ENCODE measurements at regions not wholly inside any gene's neighbourhood (a gene's known extent, or its start where the extent isn't known, plus 50 kb on each side); places are given as distances from the start of the nearest gene placed in this dataset.

DNA sequence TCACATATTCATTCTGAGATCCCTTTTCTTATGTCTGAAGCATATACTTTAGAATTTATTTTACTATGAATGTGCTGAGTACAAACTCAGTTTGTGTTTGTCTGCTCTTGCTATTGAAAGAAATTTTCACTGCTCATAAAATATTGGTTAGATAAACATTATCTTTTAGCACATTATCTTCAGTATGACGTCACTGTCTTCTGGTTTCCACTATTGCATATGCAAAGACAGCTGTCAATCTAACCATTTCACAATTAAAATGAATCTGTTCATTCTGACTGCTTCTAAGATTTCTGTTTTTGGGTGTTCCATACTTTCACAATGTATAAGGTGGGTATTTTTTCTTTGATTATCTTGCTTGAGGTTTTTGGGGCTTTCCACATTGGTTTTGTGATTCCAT lies 526.2 kb upstream of the CDH6 start:
- TF ChIP-seq, protein P1, sequence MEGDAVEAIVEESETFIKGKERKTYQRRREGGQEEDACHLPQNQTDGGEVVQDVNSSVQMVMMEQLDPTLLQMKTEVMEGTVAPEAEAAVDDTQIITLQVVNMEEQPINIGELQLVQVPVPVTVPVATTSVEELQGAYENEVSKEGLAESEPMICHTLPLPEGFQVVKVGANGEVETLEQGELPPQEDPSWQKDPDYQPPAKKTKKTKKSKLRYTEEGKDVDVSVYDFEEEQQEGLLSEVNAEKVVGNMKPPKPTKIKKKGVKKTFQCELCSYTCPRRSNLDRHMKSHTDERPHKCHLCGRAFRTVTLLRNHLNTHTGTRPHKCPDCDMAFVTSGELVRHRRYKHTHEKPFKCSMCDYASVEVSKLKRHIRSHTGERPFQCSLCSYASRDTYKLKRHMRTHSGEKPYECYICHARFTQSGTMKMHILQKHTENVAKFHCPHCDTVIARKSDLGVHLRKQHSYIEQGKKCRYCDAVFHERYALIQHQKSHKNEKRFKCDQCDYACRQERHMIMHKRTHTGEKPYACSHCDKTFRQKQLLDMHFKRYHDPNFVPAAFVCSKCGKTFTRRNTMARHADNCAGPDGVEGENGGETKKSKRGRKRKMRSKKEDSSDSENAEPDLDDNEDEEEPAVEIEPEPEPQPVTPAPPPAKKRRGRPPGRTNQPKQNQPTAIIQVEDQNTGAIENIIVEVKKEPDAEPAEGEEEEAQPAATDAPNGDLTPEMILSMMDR (IDR thresholded peaks at IDR 0.05; ENCODE audit: low read length, missing control alignments): no peak
- no peak overlapping the region for H3K4me3 ChIP-seq (replicated peaks; ENCODE audit: low read depth, low read length)
- DNase-seq (ENCODE audit: low read depth): no peak

DNA sequence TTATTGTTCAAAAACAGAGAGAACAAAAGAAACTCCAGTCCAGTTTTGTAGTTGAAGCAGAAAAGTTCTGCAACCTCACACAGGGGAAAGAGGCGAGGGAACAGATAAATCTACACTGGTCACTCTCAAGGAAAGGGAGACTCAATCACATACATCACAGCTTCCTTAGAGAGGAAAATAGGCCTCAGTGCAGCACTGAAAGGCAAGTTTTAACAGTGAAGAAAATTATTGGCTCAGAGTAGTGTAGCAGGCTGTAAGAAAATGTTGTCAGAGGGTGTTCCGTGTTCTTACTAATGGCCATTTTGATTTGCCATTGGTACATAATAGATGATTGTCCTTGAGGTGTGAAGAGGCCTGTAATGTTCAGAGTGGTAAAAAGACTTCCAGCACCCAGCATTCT lies 530.0 kb upstream of the CDH6 start:
- TF ChIP-seq, protein P1 (IDR thresholded peaks at IDR 0.05; ENCODE audit: low read length, missing control alignments): no peak
- H3K4me3 ChIP-seq (replicated peaks; ENCODE audit: low read depth, low read length): no peak overlapping the region
- no peak for DNase-seq (ENCODE audit: low read depth)

DNA sequence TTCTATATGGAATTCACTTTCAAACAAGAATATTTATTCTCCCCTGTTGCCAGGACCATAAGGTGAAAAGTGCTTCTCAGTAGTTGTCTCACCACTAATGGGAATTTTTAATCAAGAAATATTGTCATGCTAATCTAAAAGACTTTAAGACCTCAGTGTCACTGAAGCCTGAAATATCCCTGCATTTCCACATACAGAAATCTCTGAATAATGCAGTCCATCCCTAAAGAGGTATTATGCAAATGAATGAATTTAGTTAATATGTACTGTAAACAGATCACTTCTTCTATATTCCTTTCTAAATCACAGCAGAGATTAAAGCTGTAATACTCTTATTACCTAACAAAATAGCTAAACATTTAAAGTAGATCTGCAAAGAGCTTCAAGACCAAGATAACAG lies 531.1 kb upstream of the CDH6 start:
- TF ChIP-seq, protein P1 (IDR thresholded peaks at IDR 0.05; ENCODE audit: low read length, missing control alignments): no peak
- no peak overlapping the region for H3K4me3 ChIP-seq (replicated peaks; ENCODE audit: low read depth, low read length)
- no peak for DNase-seq (ENCODE audit: low read depth)

DNA sequence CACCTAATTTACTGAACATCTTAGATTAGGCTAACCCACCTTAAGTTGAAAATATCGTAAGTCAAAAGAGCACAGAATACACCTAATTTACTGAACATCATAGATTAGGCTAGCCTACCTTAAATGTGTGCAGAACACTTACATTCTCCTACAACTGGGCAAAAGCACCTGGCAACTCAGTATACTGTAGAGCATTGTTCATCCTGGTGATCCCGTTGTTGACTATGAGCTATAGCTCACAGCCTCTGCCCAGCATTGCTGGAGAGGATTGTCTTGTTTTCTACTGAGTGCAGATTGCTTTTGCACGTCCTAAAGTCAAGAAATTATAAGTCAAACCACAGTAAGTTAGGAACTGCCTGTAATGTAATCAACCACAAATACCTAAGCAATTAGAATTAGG lies 531.8 kb upstream of the CDH6 start:
- no peak overlapping the region for H3K4me3 ChIP-seq (replicated peaks; ENCODE audit: low read depth, low read length)
- DNase-seq (ENCODE audit: low read depth): no peak
- TF ChIP-seq, protein P1 (IDR thresholded peaks at IDR 0.05; ENCODE audit: low read length, missing control alignments): no peak

DNA sequence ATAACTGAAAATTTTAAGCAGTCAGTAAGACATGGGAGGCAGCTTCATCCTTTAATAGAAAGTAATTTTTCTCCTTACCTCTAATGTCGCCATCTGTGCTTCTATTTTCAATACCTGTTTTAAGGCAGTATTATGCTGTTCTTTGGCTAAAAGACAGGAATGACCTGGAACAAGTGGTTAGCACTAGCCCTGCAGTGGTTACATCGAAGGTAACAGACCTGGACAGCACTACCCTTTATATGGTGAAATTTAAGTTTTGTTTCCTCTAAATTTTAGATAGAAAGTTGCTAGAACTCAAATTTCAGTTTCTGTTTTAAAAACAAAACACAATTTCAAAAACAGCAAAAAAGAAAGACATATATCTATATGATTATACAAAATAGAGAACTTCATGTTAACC lies 534.1 kb upstream of the CDH6 start:
- TF ChIP-seq, protein P1 (IDR thresholded peaks at IDR 0.05; ENCODE audit: low read length, missing control alignments): no peak
- no peak for DNase-seq (ENCODE audit: low read depth)
- H3K4me3 ChIP-seq (replicated peaks; ENCODE audit: low read depth, low read length): no peak overlapping the region

DNA sequence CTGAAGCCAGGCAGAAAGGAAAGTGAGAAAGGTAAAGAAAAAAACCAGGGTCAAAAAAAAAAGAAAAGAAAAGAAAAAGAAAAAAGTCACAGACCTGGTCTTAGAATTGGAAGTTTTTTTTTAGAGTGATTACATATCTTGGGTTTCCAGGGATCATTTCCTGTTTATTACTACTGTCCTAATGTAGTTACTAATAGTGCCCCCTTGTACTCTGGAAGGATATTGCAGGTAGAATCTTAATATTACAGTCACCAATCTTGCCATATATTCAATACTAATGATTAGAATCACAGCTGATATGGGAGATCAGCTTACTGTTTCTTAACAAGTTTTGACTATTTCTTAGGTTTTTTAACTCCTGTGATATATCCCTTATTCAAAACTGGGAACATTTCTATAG lies 543.2 kb upstream of the CDH6 start:
- no peak overlapping the region for H3K4me3 ChIP-seq (replicated peaks; ENCODE audit: low read depth, low read length)
- TF ChIP-seq, protein P1 (IDR thresholded peaks at IDR 0.05; ENCODE audit: low read length, missing control alignments): no peak
- no peak for DNase-seq (ENCODE audit: low read depth)

DNA sequence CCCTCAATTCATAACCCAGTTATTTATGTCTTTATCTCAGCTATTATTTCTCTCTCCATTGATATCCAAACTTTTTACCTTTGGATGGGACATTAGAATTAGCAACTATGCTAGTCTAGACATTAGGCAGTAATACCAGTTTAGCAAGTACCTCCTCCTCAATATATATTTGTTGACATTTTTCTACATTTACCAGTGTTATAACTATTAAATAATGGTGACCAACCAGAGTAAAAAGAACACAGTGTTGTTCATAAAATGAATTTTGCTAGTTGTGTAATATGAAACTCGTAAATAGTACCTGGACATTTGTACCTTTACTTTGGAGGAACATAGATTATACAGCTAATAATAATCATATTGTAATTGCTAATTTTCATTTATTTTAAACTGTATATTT lies 554.6 kb upstream of the CDH6 start:
- TF ChIP-seq, protein P1 (IDR thresholded peaks at IDR 0.05; ENCODE audit: low read length, missing control alignments): no peak
- H3K4me3 ChIP-seq (replicated peaks; ENCODE audit: low read depth, low read length): no peak overlapping the region
- no peak for DNase-seq (ENCODE audit: low read depth)

Measured in fibroblast of pulmonary artery (primary cell).